Activated CD8-positive, alpha-beta T cell treated with anti-CD3 and anti-CD28 coated beads, Interleukin-2, amount 10 ng/mL, durations not matched to agents 7 days and 5 days (primary cell): ENCODE measurements at regions not wholly inside any gene's neighbourhood (a gene's known extent, or its start where the extent isn't known, plus 50 kb on each side); places are given as distances from the start of the nearest gene placed in this dataset.

Source experiments
- ATAC-seq: fragments of 150-1000 bp; cut with Tn5 transposase; one replicate; pipeline ENCODE4 v1.10.0; 2021; ENCODE audit warnings: moderate library complexity
- CTCF ChIA-PET: fragments of 350-600 bp; sonication (Branson Sonifier 250); formaldehyde crosslinking; loops from one replicate; lab custom pipeline; 2021; ENCODE audit warnings: antibody characterized with exemption; lab: Charles Lee
- POLR2A ChIA-PET: fragments of 350-600 bp; sonication (Branson Sonifier 250); formaldehyde crosslinking; loops from one replicate; lab custom pipeline; 2021; ENCODE audit warnings: antibody characterized with exemption; lab: Charles Lee
- DNase-seq: peaks from one replicate; pipeline ENCODE4 v3.0.0-alpha.2; 2020
- H3K27ac Mint-ChIP-seq: one replicate; pipeline ENCODE4 v1.8.0; 2021; ENCODE audit warnings: mild to moderate bottlenecking, mixed read lengths
- H3K27me3 Mint-ChIP-seq: one replicate; pipeline ENCODE4 v1.8.0; 2021; ENCODE audit warnings: low read depth, mixed read lengths
- H3K36me3 Mint-ChIP-seq: one replicate; pipeline ENCODE4 v1.8.0; 2021; ENCODE audit warnings: low read depth, mixed read lengths
- H3K4me1 Mint-ChIP-seq: one replicate; pipeline ENCODE4 v1.8.0; 2021; ENCODE audit warnings: low read depth, mixed read lengths
- H3K4me3 Mint-ChIP-seq: one replicate; pipeline ENCODE4 v1.8.0; 2021; ENCODE audit warnings: mild to moderate bottlenecking, mixed read lengths
- H3K9me3 Mint-ChIP-seq: one replicate; pipeline ENCODE4 v1.8.0; 2022; ENCODE audit warnings: mixed read lengths; ENCODE audit not compliant: insufficient read depth

DNA sequence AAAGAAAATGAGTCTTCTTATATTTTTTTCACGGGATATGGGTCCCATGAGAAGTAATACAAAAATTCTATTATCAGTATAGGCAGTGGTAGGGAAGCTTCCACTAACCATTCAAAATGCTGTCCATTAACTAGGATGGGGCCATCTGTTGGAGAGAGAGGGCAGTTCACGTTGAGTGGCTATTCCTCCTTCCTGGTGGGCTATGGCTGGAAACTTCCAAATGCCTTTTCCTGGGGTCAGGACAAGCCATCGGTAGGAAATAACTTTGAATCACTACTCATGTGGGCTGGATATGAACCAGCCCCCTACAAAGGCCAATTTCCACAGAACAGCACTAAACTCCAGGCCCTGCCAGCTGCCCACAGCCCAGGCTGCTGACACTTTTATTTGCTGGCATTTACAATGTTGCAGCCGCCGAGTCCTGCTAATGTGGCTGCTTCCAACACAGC, 156.1 kb upstream of the HNRNPA3 start:
- ATAC-seq (no peak), DNase-seq (no peak)
- Mint-ChIP-seq H3K36me3 (no peaks in the 10 kb centered on the region), H3K27ac (no peak overlapping the region), H3K4me3 (no peak overlapping the region), H3K27me3 (peaks cover 5% of the 10 kb centered on the region), H3K4me1 (no peaks in the 10 kb centered on the region), H3K9me3 (no peaks in the 10 kb centered on the region)
- CTCF ChIA-PET = interaction anchor here (1.0 kb wide), 1 partner anchor 10 kb away, joined by 4 read pairs; no protein-coding TSS in a partner anchor
- POLR2A ChIA-PET = interaction anchor here (0.6 kb wide), 1 partner anchor 230 kb away, joined by 3 read pairs; no protein-coding TSS in a partner anchor

DNA sequence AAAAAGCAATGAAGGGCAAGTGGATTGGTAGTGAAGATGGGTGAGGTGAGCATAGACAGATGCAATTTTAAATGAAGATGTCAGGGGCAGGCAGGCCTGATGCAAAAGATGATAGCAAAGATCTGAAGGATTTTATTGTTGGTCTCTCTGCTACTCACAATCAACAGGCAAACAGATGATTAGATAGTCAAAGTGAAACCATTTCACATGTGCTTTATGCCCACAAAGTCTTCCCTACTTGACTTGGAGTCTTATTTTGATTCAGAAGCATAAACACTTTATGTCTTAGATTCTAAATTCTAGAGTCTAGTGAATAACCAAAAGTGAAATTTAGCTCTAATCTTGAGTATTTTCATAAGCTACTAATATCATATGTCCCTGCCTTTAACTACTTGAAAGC, 153.8 kb upstream of the HNRNPA3 start:
- no peak overlapping the region for H3K4me3 Mint-ChIP-seq
- no peaks in the 10 kb centered on the region for H3K27me3 Mint-ChIP-seq
- CTCF ChIA-PET = no interaction called here
- no peaks in the 10 kb centered on the region for H3K4me1 Mint-ChIP-seq
- H3K9me3 Mint-ChIP-seq = no peaks in the 10 kb centered on the region
- POLR2A ChIA-PET = no interaction called here
- no peak for DNase-seq
- ATAC-seq = no peak
- no peak overlapping the region for H3K27ac Mint-ChIP-seq
- no peaks in the 10 kb centered on the region for H3K36me3 Mint-ChIP-seq

DNA sequence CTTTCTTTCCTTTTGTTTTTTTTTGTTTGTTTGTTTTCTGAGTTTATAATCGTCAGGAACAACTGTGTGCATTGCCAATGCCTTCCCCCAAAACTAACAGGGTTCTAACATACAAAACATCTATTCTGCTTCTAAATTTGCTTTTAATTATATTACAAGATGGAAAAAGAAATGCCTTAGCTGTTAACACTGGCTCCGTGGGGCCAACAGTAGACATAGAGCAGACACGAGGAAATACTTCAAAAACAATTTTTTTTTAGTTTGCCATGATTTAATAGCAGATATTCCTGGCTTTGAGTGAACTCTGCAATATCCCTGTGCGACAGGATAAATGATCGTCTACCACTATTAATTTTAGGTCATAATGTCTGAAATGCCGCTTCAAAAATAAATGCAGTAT, 153.3 kb upstream of the HNRNPA3 start:
- CTCF ChIA-PET = no interaction called here
- Mint-ChIP-seq H3K36me3 (no peaks in the 10 kb centered on the region), H3K27me3 (no peaks in the 10 kb centered on the region), H3K9me3 (no peaks in the 10 kb centered on the region), H3K4me3 (no peak overlapping the region), H3K27ac (no peak overlapping the region), H3K4me1 (no peaks in the 10 kb centered on the region)
- ATAC-seq = no peak
- no peak for DNase-seq
- POLR2A ChIA-PET = no interaction called here

DNA sequence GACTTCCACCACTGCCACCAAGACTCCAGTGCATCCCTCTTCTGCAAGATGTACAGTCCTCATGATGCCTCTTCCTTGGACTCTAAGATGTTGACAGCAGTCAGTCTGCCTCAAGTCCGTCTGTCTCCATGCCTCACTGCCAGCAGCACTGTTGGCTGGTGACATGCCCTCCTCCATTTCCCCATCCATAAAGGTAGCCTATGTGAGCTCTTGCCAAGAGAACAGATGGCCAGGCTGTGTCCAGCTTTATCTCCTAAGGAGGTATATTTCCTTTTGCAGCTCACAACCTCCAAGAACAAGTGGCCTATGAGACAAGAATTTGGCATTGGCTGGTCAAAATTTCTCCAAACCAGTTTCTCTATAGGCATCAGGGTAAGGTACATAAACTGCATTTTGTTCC, 149.3 kb upstream of the HNRNPA3 start:
- Mint-ChIP-seq H3K9me3 (no peaks in the 10 kb centered on the region), H3K4me1 (no peaks in the 10 kb centered on the region), H3K4me3 (no peak overlapping the region), H3K27ac (no peak overlapping the region), H3K27me3 (peaks cover 9% of the 10 kb centered on the region), H3K36me3 (no peaks in the 10 kb centered on the region)
- no peak for ATAC-seq
- no peak for DNase-seq
- CTCF ChIA-PET = no interaction called here
- POLR2A ChIA-PET = no interaction called here

DNA sequence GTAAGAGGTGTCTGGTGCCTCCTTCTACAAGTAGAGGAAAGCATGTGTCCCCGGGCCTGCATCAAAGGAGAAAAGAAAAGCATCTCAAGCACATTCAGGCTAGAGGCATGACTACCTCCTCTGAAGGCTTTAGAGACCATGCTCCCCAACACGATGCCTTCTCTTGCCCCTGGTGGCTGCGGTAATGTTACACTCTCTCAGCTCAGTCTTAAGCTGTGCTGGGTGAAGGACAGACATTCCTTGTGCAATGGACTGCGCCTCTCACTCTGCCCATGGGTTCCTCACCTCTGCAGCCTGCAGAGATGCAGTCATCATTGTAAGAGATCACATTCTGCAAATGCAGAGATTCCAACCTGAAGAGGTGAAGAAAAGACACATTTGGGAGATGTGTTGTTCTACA, 148.2 kb upstream of the HNRNPA3 start:
- DNase-seq = no peak
- H3K27ac Mint-ChIP-seq = no peak overlapping the region
- peaks cover 9% of the 10 kb centered on the region for H3K27me3 Mint-ChIP-seq
- ATAC-seq = no peak
- no peaks in the 10 kb centered on the region for H3K4me1 Mint-ChIP-seq
- no peak overlapping the region for H3K4me3 Mint-ChIP-seq
- no peaks in the 10 kb centered on the region for H3K36me3 Mint-ChIP-seq
- no peaks in the 10 kb centered on the region for H3K9me3 Mint-ChIP-seq
- ChIA-PET CTCF (no interaction called here), POLR2A (no interaction called here)

DNA sequence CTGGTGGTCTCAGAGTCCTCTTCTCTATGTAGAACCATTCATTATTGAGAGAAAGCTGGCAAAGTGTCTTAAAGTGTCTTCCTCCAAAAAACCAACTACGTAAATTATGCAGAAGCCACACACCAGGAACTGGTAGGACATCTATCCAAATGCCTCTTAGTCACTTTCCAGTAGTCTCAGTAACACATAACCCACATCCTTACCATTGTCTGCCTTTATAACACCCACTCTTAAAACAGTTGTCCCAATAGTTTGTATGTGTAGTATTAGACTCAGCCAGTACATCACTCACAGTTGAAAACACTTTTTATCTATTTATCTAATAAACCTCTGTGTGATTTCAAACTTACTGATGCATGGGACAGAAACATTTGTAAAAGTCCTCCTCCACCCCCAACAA, 143.6 kb upstream of the HNRNPA3 start:
- CTCF ChIA-PET = no interaction called here
- DNase-seq = no peak
- Mint-ChIP-seq H3K27ac (no peak overlapping the region), H3K4me1 (no peaks in the 10 kb centered on the region), H3K4me3 (no peak overlapping the region), H3K9me3 (no peaks in the 10 kb centered on the region), H3K27me3 (peaks cover 15% of the 10 kb centered on the region), H3K36me3 (no peaks in the 10 kb centered on the region)
- ATAC-seq = no peak
- POLR2A ChIA-PET = no interaction called here

DNA sequence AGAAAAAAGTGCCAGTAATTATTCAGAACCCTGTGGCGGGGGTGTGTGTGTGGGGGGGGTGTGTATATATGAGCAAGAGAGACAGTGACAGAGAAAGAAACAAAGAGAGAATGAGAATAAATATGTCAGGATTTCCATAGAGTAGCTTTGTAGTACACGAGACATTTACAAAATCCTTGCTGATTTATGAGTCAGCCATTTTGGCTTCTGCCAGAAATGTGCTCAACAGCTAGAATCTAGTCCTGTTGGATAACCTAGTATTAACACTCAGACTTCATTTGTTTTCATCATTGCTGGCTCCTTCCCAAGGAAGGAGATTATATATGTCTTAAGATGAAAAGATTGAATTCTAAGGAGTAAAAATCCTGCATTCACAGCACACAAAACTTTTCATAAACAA, 140.5 kb upstream of the HNRNPA3 start:
- POLR2A ChIA-PET = interaction anchor here (0.7 kb wide), 1 partner anchor 361 kb away, joined by 3 read pairs; no protein-coding TSS in a partner anchor
- Mint-ChIP-seq H3K27me3 (peaks cover 13% of the 10 kb centered on the region), H3K4me3 (no peak overlapping the region), H3K4me1 (no peaks in the 10 kb centered on the region), H3K27ac (no peak overlapping the region), H3K9me3 (no peaks in the 10 kb centered on the region), H3K36me3 (no peaks in the 10 kb centered on the region)
- ATAC-seq (no peak), DNase-seq (no peak)
- CTCF ChIA-PET = interaction anchor here (0.6 kb wide), 1 partner anchor 76 kb away, joined by 3 read pairs; no protein-coding TSS in a partner anchor

DNA sequence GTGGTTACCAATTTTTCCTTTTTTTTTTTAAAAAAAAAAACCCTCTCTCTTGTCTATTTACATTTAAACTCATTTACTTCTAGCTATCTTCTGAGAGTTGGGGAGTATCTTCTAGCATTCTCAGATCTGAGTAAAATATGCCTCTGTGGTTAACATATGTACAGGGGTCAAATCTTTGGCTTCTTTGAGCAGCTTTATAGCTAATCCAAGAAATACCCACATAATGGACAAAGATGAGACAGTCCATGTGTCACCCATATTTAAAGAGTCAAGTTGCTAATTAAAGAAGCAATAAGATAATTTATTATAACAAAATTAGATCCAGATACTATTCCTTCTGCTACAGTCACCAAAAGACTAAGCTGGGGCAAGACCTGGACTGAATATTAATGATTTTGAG, 139.0 kb upstream of the HNRNPA3 start:
- Mint-ChIP-seq H3K36me3 (no peaks in the 10 kb centered on the region), H3K27me3 (peaks cover 11% of the 10 kb centered on the region), H3K4me1 (no peaks in the 10 kb centered on the region), H3K27ac (no peak overlapping the region), H3K4me3 (no peak overlapping the region), H3K9me3 (no peaks in the 10 kb centered on the region)
- POLR2A ChIA-PET = no interaction called here
- no peak for DNase-seq
- CTCF ChIA-PET = no interaction called here
- ATAC-seq = no peak

DNA sequence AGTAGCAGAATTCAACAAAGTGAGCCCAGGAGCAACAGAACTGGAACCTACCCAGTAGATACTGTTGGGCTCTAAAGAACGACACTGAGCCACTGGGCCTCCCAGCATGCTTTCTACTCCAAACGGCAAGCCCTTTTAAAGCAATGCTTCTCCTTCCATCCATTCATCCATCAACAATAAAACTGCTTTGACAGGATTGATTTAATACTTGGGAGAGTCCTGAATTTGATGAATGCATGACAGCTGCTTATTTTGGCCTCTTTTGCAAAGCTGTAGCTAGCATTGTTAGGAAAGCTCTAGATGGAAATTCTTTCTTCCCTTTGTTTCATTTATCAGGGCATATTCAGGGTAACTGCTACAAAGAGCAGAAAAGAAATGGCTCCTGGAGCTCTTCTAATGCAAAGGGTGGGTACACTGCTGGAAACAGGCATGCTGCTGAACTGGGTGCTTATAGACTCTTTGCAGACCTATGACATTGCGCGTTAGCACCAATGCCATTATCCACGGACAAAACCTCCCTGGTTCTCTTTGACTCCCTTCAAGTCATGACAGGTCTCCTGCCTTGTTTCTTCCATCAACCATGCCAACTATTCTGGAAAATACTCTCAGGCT, 138.4 kb upstream of the HNRNPA3 start:
- Mint-ChIP-seq H3K4me3 (no peak overlapping the region), H3K36me3 (no peaks in the 10 kb centered on the region), H3K27me3 (peaks cover 14% of the 10 kb centered on the region), H3K9me3 (no peaks in the 10 kb centered on the region), H3K27ac (no peak overlapping the region), H3K4me1 (no peaks in the 10 kb centered on the region)
- ATAC-seq = no peak
- ChIA-PET POLR2A (no interaction called here), CTCF (no interaction called here)
- no peak for DNase-seq

DNA sequence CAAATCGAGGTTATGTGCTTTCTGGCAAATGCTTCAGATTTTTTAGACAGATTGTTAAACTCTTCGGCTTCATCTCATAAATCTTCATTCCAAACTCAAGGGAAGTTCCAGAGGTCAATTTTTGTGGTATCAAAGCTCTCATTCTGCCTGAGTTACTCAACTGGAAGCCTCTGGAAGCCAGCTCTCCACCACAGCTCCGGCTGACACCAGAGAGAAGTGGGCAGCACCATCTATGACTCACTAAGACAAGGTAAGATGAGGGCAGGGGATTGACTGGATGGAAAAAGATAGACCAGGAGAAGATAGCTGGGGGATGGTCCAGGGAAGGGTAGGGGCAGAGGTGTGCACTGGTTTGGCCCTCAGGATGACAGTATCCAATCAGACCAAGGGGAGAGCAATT, 137.3 kb upstream of the HNRNPA3 start:
- Mint-ChIP-seq H3K27ac (no peak overlapping the region), H3K4me1 (no peaks in the 10 kb centered on the region), H3K36me3 (no peaks in the 10 kb centered on the region), H3K9me3 (no peaks in the 10 kb centered on the region), H3K4me3 (no peak overlapping the region), H3K27me3 (peaks cover 14% of the 10 kb centered on the region)
- ATAC-seq = no peak
- POLR2A ChIA-PET = no interaction called here
- DNase-seq = no peak
- CTCF ChIA-PET = no interaction called here

DNA sequence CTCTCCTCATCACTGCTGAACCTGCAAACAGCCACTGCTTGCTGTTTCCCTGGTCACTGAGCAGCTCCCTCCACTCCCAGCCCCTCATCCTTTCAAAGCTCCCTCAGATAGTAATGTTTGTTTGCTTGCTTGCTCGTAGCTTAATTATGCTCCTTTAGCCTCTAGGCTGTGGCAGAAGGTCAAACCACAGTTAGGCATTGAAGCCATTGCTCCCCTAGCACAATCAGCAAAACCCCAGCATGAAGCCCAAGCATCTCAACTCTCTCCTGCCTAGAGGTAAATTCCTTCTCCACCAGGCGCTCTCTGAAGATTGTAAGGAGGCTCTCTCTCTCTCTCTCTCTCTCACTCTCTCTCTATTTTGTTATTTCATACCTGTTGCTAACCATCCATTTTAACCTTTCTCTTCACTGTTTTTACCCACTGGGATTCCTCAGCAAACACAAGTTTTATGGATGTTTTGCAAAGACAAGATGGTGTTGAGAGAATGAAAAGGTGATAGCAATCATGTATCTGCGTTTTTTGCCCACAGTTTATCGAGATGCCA, 135.9 kb upstream of the HNRNPA3 start:
- no peaks in the 10 kb centered on the region for H3K4me1 Mint-ChIP-seq
- POLR2A ChIA-PET = no interaction called here
- H3K27ac Mint-ChIP-seq = no peak overlapping the region
- CTCF ChIA-PET = no interaction called here
- ATAC-seq (no peak), DNase-seq (no peak)
- H3K36me3 Mint-ChIP-seq = no peaks in the 10 kb centered on the region
- H3K9me3 Mint-ChIP-seq = no peaks in the 10 kb centered on the region
- no peak overlapping the region for H3K4me3 Mint-ChIP-seq
- peaks cover 9% of the 10 kb centered on the region for H3K27me3 Mint-ChIP-seq

DNA sequence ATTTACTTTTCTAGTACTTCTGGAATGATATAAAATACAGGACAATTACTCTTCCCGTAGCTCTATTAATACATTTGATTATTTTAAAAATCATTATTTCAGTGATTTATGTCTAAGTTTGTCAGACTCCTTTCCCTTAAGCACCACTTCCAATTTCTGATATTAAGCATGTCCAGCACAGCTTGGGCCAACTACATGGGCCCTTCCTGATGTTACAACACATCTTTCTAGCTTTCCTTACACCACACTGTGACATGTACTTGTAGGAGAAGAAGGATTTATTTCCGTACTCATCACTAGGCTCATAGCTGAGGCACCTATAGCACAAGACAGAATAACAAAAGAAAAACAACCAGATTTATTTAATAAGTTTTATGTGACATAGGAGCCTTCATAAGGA, 134.8 kb upstream of the HNRNPA3 start:
- ChIA-PET CTCF (interaction anchor here (1.4 to 2.6 kb wide), 2 partner anchors 71 to 264 kb away, joined by 3 to 13 read pairs; no protein-coding TSS in a partner anchor), POLR2A (no interaction called here)
- ATAC-seq (no peak), DNase-seq (no peak)
- Mint-ChIP-seq H3K27ac (no peak overlapping the region), H3K36me3 (no peaks in the 10 kb centered on the region), H3K27me3 (peaks cover 9% of the 10 kb centered on the region), H3K9me3 (no peaks in the 10 kb centered on the region), H3K4me3 (no peak overlapping the region), H3K4me1 (no peaks in the 10 kb centered on the region)
